Gastroesophageal sphincter (tissue), 4 donors: ENCODE measurements at regions not wholly inside any gene's neighbourhood (a gene's known extent, or its start where the extent isn't known, plus 50 kb on each side); places are given as distances from the start of the nearest gene placed in this dataset.

Source experiments
- ATAC-seq: fragments of 150-250 bp; one replicate; pipeline ENCODE4 v1.9.1; 2016; ENCODE audit warnings: mild to moderate bottlenecking, moderate library complexity
- H3K27ac ChIP-seq, 4 donors: fragments of 200-600 bp; sonication (generic) in 3 of 4; 1 replicate in 3 of 4; 2 replicates in 1 of 4; pipeline ENCODE4 v1.5.1; 2016 to 2019
- H3K27me3 ChIP-seq: fragments of 200-600 bp; sonication (generic); one replicate; pipeline ENCODE4 v1.5.1; 2019
- H3K36me3 ChIP-seq, 2 donors: fragments of 200-600 bp; sonication (generic); one replicate each; pipeline ENCODE4 v1.5.1; 2019; ENCODE audit warnings: control low read depth in 1 of 2
- H3K4me1 ChIP-seq, 3 donors: fragments of 200-600 bp; sonication (generic); 1 replicate in 2 of 3; 2 replicates in 1 of 3; pipeline ENCODE4 v1.5.1; 2016 to 2019; ENCODE audit warnings: control low read depth in 2 of 3
- H3K4me3 ChIP-seq, 2 donors: fragments of 200-600 bp; sonication (generic); one replicate each; pipeline ENCODE4 v1.5.1; 2019; ENCODE audit warnings: mild to moderate bottlenecking in 1 of 2, moderate library complexity in 1 of 2
- H3K9me3 ChIP-seq, 3 donors: fragments of 200-600 bp; sonication (generic); one replicate each; pipeline ENCODE4 v1.5.1; 2017 to 2019; ENCODE audit warnings: control low read depth in 2 of 3
- EP300 ChIP-seq: sonication (generic); formaldehyde crosslinking; IDR thresholded peaks from one replicate; pipeline ENCODE4 v1.6.1; 2017; ENCODE audit warnings: antibody characterized with exemption, mild to moderate bottlenecking
- POLR2A ChIP-seq, 2 donors: fragments of 450-650 bp; IDR thresholded peaks; one replicate each; pipeline ENCODE4 v1.6.1; 2017; ENCODE audit warnings: antibody characterized with exemption in 2 of 2, mild to moderate bottlenecking in 2 of 2, moderate library complexity in 1 of 2
- POLR2AphosphoS5 ChIP-seq: sonication (generic); formaldehyde crosslinking; IDR thresholded peaks from one replicate; pipeline ENCODE4 v1.6.1; 2017; ENCODE audit warnings: antibody characterized with exemption
- WGBS, 2 donors: methylation state at CpG; one replicate each; pipeline ENCODE4 v1.1.5; 2018; ENCODE audit warnings: low coverage in 1 of 2; 5-methylcytosine and 5-hydroxymethylcytosine counted together
- TF ChIP-seq, protein P1 (sequence below), 4 experiments: fragments of 200-600 bp in 2 of 4; fragments of 450-650 bp in 2 of 4; sonication (generic) in 1 of 4; IDR thresholded peaks; one replicate each; pipeline ENCODE4 v1.5.1; 2017 to 2019; ENCODE audit warnings: antibody characterized with exemption in 4 of 4, mild to moderate bottlenecking in 2 of 4, moderate library complexity in 2 of 4

DNA sequence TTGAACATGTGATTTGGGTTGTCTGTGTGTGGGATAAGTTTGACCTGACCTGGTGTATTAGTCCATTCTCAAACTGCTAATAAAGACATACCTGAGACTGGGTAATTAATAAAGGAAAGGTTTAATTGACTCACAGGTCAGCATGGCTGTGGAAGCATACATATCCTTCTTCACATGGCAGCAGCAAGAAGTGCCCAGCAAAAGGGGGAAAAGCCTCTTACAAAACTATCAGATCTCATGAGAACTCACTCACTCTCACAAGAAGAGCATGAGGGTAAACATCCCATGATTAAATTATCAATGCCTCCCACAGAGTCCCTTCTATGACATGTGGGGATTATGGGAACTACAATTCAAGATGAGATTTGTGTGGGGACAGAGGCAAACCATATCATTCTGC lies 94.0 kb upstream of the PPM1H start:
- Histone ChIP-seq H3K36me3 (no peaks in the 10 kb centered on the region), H3K27ac (no peak overlapping the region), H3K4me1 (no peaks in the 10 kb centered on the region), H3K27me3 (no peaks in the 10 kb centered on the region), H3K4me3 (no peak overlapping the region), H3K9me3 (no peaks in the 10 kb centered on the region)
- ATAC-seq, result no peak
- TF ChIP-seq POLR2A (IDR thresholded peaks at IDR 0.05) (no peak), POLR2AphosphoS5 (no peak), EP300 (no peak)
- TF ChIP-seq, protein P1, sequence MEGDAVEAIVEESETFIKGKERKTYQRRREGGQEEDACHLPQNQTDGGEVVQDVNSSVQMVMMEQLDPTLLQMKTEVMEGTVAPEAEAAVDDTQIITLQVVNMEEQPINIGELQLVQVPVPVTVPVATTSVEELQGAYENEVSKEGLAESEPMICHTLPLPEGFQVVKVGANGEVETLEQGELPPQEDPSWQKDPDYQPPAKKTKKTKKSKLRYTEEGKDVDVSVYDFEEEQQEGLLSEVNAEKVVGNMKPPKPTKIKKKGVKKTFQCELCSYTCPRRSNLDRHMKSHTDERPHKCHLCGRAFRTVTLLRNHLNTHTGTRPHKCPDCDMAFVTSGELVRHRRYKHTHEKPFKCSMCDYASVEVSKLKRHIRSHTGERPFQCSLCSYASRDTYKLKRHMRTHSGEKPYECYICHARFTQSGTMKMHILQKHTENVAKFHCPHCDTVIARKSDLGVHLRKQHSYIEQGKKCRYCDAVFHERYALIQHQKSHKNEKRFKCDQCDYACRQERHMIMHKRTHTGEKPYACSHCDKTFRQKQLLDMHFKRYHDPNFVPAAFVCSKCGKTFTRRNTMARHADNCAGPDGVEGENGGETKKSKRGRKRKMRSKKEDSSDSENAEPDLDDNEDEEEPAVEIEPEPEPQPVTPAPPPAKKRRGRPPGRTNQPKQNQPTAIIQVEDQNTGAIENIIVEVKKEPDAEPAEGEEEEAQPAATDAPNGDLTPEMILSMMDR (IDR thresholded peaks at IDR 0.05), result no peak

DNA sequence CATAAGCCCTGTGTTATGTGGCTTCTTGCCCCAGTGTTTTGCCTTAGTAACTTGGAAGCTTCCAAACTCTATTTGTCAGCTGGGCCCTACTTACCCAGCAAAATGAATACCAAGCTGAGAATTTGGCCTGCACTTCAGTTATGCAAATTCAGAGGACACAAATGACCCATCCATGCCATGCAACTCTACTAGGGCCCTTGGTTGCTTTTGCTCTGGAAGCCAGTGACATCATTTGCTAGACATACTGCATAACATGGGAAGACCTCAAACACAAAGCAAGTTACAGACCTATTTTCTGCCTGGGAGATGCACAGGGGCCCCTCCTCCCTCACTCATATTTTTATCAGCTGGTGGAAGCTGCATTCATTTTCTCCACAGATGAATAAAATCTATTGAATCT lies 90.2 kb upstream of the PPM1H start:
- Histone ChIP-seq H3K4me1 (no peaks in the 10 kb centered on the region), H3K27me3 (no peaks in the 10 kb centered on the region), H3K4me3 (no peak overlapping the region), H3K36me3 (no peaks in the 10 kb centered on the region), H3K9me3 (no peaks in the 10 kb centered on the region), H3K27ac (no peak overlapping the region)
- TF ChIP-seq POLR2AphosphoS5 (no peak), EP300 (no peak), POLR2A (IDR thresholded peaks at IDR 0.05) (no peak)
- TF ChIP-seq, protein P1 (IDR thresholded peaks at IDR 0.05), result no peak
- ATAC-seq, result no peak

DNA sequence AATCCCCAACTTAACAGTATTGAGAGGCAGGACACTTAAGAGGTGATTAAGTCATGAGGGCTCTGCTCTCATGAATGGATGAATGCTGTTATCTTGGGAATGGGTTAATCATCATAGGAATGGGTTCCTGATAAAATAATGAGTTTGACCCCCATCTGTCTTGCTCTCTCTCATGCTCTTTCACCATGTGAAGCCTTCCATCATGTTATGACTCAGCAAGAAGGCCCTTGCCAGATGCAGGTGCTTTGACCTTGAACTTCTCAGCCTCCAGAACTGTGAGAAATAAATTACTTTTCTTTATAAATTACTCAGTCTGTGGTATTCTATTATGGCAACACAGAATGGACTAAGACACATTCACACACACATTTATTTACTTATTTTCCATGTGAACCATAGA lies 89.0 kb upstream of the PPM1H start:
- Histone ChIP-seq H3K4me1 (no peaks in the 10 kb centered on the region), H3K4me3 (no peak overlapping the region)
- TF ChIP-seq EP300 (no peak), POLR2AphosphoS5 (no peak), POLR2A (IDR thresholded peaks at IDR 0.05) (no peak)
- TF ChIP-seq, protein P1 (IDR thresholded peaks at IDR 0.05), result no peak

DNA sequence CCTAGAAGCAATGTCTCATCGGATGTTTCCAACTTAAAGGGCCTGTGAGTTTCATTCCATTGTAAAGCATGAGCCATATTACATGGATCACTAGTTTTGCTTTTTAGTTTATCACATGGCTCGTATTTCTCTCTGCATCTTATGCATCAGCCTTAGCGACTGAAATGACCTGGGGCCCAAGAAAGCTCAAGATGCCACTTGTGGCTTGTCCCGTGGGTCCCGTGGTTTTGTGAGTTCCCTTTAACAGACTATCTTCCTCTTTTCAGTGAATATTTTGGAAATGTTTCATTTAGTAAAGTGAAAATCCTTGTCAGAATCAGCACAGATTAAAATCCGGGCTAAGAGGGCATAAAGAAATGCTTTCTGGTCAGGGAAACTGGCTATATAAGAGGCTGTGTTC lies 86.2 kb upstream of the PPM1H start:
- Histone ChIP-seq H3K4me1 (no peaks in the 10 kb centered on the region), H3K27ac (no peak overlapping the region), H3K36me3 (no peaks in the 10 kb centered on the region), H3K9me3 (no peaks in the 10 kb centered on the region), H3K27me3 (no peaks in the 10 kb centered on the region), H3K4me3 (no peak overlapping the region)
- TF ChIP-seq, protein P1 (IDR thresholded peaks at IDR 0.05), result no peak
- TF ChIP-seq POLR2AphosphoS5, result no peak
- no peak for TF ChIP-seq POLR2A (IDR thresholded peaks at IDR 0.05)
- 79 to 80% methylated on average over 6 of the region's 6 CpGs for WGBS, 2 donors
- no peak for ATAC-seq

More for the DNA sequence above, 89.0 kb upstream of the PPM1H start:
- no peak overlapping the region for H3K27ac ChIP-seq
- no peaks in the 10 kb centered on the region for H3K27me3 ChIP-seq
- no peaks in the 10 kb centered on the region for H3K9me3 ChIP-seq
- ATAC-seq, result no peak
- H3K36me3 ChIP-seq, result no peaks in the 10 kb centered on the region

DNA sequence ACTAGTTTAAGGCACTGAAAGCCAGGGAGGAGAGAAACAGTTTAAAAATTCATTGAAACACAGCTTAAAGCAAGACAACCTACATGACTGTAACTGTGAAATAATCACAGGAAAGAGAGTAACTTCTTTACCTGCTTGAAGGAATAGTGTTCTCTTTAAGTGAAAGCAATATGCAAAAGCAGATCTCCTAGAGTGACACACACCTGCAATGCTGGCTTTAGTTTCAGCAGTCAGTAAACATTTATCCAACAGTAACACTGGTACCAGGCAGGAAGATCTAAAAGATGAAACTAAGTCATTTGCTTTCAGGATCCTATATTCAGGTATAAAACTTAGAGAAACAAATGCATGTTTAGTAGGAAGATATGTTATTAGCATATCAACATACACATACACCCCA lies 85.3 kb upstream of the PPM1H start:
- TF ChIP-seq POLR2AphosphoS5, result no peak
- TF ChIP-seq, protein P1 (IDR thresholded peaks at IDR 0.05), result no peak
- TF ChIP-seq EP300, result no peak
- no peak for TF ChIP-seq POLR2A (IDR thresholded peaks at IDR 0.05)
- no peak for ATAC-seq
- Histone ChIP-seq H3K4me3 (no peak overlapping the region), H3K27ac (no peak overlapping the region), H3K4me1 (no peaks in the 10 kb centered on the region), H3K27me3 (no peaks in the 10 kb centered on the region), H3K9me3 (no peaks in the 10 kb centered on the region), H3K36me3 (no peaks in the 10 kb centered on the region)
